ENCODE measurements at regions not wholly inside any gene's neighbourhood (a gene's known extent, or its start where the extent isn't known, plus 50 kb on each side); places are given as distances from the start of the nearest gene placed in this dataset.

- no peak overlapping the region for H3K4me3 ChIP-seq (ENCODE audit: low read depth, low read length)
- no peak for TF ChIP-seq CTCF (IDR thresholded peaks at IDR 0.05; ENCODE audit: low read depth, low read length, missing control alignments)
- DNase-seq (ENCODE audit: low read depth), result no peak
Observed at GRCh38 chr2:240277073-240277806, 136.8 kb upstream of the OTOS start.

GRCh38 chr2:240277807-240278522 lies 137.5 kb upstream of the OTOS start:
- DNase-seq (ENCODE audit: low read depth), result no peak
- TF ChIP-seq CTCF (IDR thresholded peaks at IDR 0.05; ENCODE audit: low read depth, low read length, missing control alignments), result no peak
- H3K4me3 ChIP-seq (ENCODE audit: low read depth, low read length), result no peak overlapping the region

DNA sequence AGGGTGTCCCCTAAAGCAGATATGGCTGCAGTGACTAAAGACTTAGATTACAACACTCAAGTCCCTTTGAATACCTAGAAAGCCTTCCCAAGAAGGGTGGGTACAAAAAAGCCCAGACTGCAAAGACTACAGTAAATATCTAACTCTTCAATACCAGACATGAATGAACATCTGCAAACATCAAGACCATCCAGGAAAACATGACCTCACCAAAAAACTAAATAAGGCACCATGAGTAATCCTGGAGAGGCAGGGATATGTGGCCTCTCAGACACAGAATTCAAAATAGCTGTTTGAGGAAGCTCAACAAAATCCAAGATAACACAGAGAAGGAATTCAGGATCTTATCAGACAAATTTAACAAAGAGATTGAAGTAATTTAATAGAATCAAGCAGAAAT lies 138.2 kb upstream of the OTOS start:
- no peak overlapping the region for H3K4me3 ChIP-seq (ENCODE audit: low read depth, low read length)
- DNase-seq (ENCODE audit: low read depth), result no peak
- no peak for TF ChIP-seq CTCF (IDR thresholded peaks at IDR 0.05; ENCODE audit: low read depth, low read length, missing control alignments)

DNA sequence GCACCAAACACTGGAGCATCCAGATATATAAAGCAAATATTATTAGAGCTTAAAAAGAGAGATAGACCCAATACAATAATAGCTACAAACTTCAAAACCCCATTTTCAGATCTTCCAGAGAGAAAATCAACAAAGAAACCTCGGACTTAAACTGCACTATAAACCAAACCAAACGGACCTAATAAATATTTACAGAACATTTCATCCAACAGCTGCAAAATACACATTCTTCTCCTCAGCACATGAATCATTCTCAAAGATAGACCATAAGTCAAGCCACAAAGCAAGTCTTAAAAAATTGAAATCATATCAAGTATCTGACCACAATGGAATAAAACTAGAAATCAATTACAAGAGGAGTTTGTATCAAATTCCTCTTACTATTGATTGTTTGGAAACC lies 140.2 kb upstream of the OTOS start:
- DNase-seq (ENCODE audit: low read depth), result no peak
- H3K4me3 ChIP-seq (ENCODE audit: low read depth, low read length), result no peak overlapping the region
- TF ChIP-seq CTCF (IDR thresholded peaks at IDR 0.05; ENCODE audit: low read depth, low read length, missing control alignments), result no peak

- no peak overlapping the region for H3K4me3 ChIP-seq (ENCODE audit: low read depth, low read length)
- no peak for DNase-seq (ENCODE audit: low read depth)
- TF ChIP-seq CTCF (IDR thresholded peaks at IDR 0.05; ENCODE audit: low read depth, low read length, missing control alignments), result no peak
Observed at GRCh38 chr2:240284503-240285259, 144.2 kb upstream of the OTOS start.

DNA sequence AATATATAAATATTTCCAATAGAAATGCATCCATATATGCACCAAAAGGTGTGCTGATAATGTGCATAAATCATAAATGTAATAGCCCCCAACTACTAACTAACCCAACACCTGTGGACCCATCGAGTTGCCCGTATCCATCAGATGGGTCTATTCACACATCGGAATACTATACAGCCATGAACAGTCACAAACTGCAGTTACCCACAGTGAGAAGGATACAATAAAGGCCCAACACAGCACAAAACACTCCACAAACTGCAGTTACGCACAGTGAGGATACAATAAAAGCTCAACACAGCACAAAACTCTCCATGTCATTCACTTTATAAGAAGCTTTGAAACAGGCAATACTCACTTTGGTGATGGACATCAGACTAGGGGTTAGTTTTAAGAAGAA lies 145.3 kb upstream of the OTOS start:
- TF ChIP-seq CTCF (IDR thresholded peaks at IDR 0.05; ENCODE audit: low read depth, low read length, missing control alignments), result no peak
- DNase-seq (ENCODE audit: low read depth), result no peak
- no peak overlapping the region for H3K4me3 ChIP-seq (ENCODE audit: low read depth, low read length)
